Testis (tissue), 2 donors: ENCODE measurements at regions not wholly inside any gene's neighbourhood (a gene's known extent, or its start where the extent isn't known, plus 50 kb on each side); places are given as distances from the start of the nearest gene placed in this dataset.

Source experiments
- POLR2A ChIP-seq: fragments of 450-650 bp; IDR thresholded peaks from one replicate; pipeline ENCODE4 v1.6.1; 2017; ENCODE audit warnings: antibody characterized with exemption, mild to moderate bottlenecking, moderate library complexity
- TF ChIP-seq, protein P1 (sequence below), 3 experiments: fragments of 450-650 bp in 2 of 3; fragments of 200-600 bp in 1 of 3; sonication (generic) in 1 of 3; IDR thresholded peaks; one replicate each; pipeline ENCODE4 v1.5.1; 2016 to 2019; ENCODE audit warnings: antibody characterized with exemption in 3 of 3, mild to moderate bottlenecking in 2 of 3, moderate library complexity in 1 of 3

DNA sequence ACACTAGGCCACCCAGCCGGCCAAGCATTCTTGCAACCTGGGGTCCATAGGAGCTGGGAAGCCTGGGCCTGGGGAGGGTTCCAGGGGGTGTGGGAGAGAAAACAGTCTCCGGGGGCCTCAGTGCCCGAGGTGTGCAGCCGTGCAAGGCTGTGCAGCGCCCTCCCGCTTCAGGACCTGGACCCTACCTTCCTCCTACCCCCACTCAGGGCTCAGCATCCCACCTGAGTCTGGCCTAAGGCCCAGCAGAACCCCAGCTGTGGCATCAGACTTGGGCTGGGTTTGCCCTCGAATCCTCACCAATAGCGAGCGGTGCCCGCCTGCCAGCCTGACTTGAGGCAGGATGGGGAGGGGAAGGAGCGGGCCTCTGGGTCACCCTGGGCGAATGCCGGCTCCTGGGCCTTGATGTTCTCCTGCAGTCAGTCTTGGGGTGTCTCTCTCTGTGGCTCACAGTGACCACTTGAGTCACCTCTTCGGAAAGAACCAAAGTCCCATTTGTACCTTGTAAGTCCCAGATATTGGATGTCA is 53.6 kb upstream of the PPARA start:
- no peak for TF ChIP-seq POLR2A
- TF ChIP-seq, protein P1, sequence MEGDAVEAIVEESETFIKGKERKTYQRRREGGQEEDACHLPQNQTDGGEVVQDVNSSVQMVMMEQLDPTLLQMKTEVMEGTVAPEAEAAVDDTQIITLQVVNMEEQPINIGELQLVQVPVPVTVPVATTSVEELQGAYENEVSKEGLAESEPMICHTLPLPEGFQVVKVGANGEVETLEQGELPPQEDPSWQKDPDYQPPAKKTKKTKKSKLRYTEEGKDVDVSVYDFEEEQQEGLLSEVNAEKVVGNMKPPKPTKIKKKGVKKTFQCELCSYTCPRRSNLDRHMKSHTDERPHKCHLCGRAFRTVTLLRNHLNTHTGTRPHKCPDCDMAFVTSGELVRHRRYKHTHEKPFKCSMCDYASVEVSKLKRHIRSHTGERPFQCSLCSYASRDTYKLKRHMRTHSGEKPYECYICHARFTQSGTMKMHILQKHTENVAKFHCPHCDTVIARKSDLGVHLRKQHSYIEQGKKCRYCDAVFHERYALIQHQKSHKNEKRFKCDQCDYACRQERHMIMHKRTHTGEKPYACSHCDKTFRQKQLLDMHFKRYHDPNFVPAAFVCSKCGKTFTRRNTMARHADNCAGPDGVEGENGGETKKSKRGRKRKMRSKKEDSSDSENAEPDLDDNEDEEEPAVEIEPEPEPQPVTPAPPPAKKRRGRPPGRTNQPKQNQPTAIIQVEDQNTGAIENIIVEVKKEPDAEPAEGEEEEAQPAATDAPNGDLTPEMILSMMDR (IDR thresholded peaks at IDR 0.05), result no peak
